ENCODE measurements at regions not wholly inside any gene's neighbourhood (a gene's known extent, or its start where the extent isn't known, plus 50 kb on each side); places are given as distances from the start of the nearest gene placed in this dataset.

GRCh38 chr7:113562801-113563200 is 356.0 kb downstream of the PPP1R3A start (continued):
- TF ChIP-seq PRDM15 (CRISPR knock-in tag; IDR thresholded peaks at IDR 0.05) (no peak), SOX15 (CRISPR knock-in tag; IDR thresholded peaks at IDR 0.05) (no peak), CBFB (CRISPR knock-in tag; IDR thresholded peaks at IDR 0.05; ENCODE audit: low read depth) (no peak), NFE2L1 (CRISPR knock-in tag; IDR thresholded peaks at IDR 0.05) (no peak), JAZF1 (CRISPR knock-in tag; IDR thresholded peaks at IDR 0.05) (no peak), ERG (CRISPR knock-in tag; IDR thresholded peaks at IDR 0.05) (no peak)

GRCh38 chr7:113562242-113562641 is 356.6 kb downstream of the PPP1R3A start:
- ChIA-PET POLR2A (no interaction called here), CTCF (no interaction called here)
- DNase-seq (ENCODE audit: low spot score) = no peak
- no peak for ATAC-seq
- Mint-ChIP-seq H3K36me3 (no peaks in the 10 kb centered on the region), H3K9me3 (no peaks in the 10 kb centered on the region), H3K4me3 (no peak overlapping the region), H3K27ac (no peak overlapping the region), H3K27me3 (ENCODE audit: low read depth) (peaks cover 63% of the 10 kb centered on the region), H3K4me1 (peaks cover 3% of the 10 kb centered on the region; the same call in 1 of the 2 replicates)
- TF ChIP-seq NR2C2 (CRISPR knock-in tag; IDR thresholded peaks at IDR 0.05) = no peak
- TF ChIP-seq E2F4 (CRISPR knock-in tag; IDR thresholded peaks at IDR 0.05; ENCODE audit: borderline replicate concordance, low read depth) = no peak
- TF ChIP-seq JUN (CRISPR knock-in tag; IDR thresholded peaks at IDR 0.05) = no peak
- no peak for TF ChIP-seq TEAD1 (CRISPR knock-in tag; IDR thresholded peaks at IDR 0.05)
- no peak for TF ChIP-seq ESRRA (CRISPR knock-in tag; IDR thresholded peaks at IDR 0.05; ENCODE audit: borderline replicate concordance)
- TF ChIP-seq ETV6 (CRISPR knock-in tag; IDR thresholded peaks at IDR 0.05) = no peak
- no peak for TF ChIP-seq ZNF423 (CRISPR knock-in tag; IDR thresholded peaks at IDR 0.05)

- ATAC-seq = no peak
- peaks cover 3% of the 10 kb centered on the region; the same call in 1 of the 2 replicates for H3K4me1 Mint-ChIP-seq
- ChIA-PET POLR2A (no interaction called here), CTCF (no interaction called here)
- no peak overlapping the region for H3K4me3 Mint-ChIP-seq
- H3K36me3 Mint-ChIP-seq = no peaks in the 10 kb centered on the region
- H3K27me3 Mint-ChIP-seq (ENCODE audit: low read depth) = peaks cover 57% of the 10 kb centered on the region
- H3K27ac Mint-ChIP-seq = no peak overlapping the region
- DNase-seq (ENCODE audit: low spot score) = no peak
- no peaks in the 10 kb centered on the region for H3K9me3 Mint-ChIP-seq
- no peak for TF ChIP-seq KAT7 (CRISPR knock-in tag; IDR thresholded peaks at IDR 0.05; ENCODE audit: borderline replicate concordance)
- no peak for TF ChIP-seq JUN (CRISPR knock-in tag; IDR thresholded peaks at IDR 0.05)
- TF ChIP-seq NR1H2 (CRISPR knock-in tag; IDR thresholded peaks at IDR 0.05) = no peak
- no peak for TF ChIP-seq ETV6 (CRISPR knock-in tag; IDR thresholded peaks at IDR 0.05)
- TF ChIP-seq SP1 (CRISPR knock-in tag; conservative IDR thresholded peaks at IDR 0.05) = no peak
- no peak for TF ChIP-seq EMX1 (CRISPR knock-in tag; IDR thresholded peaks at IDR 0.05)
- TF ChIP-seq ZNF232 (CRISPR knock-in tag; IDR thresholded peaks at IDR 0.05) = no peak
- no peak for TF ChIP-seq ZBTB43 (CRISPR knock-in tag; IDR thresholded peaks at IDR 0.05)
- no peak for TF ChIP-seq GRHL2 (CRISPR knock-in tag; IDR thresholded peaks at IDR 0.05; ENCODE audit: insufficient replicate concordance, severe bottlenecking)
- no peak for TF ChIP-seq CTCF (IDR thresholded peaks at IDR 0.05)
- TF ChIP-seq CBFB (CRISPR knock-in tag; IDR thresholded peaks at IDR 0.05; ENCODE audit: low read depth) = no peak
- no peak for TF ChIP-seq HMGA2 (CRISPR knock-in tag; IDR thresholded peaks at IDR 0.05)
- no peak for TF ChIP-seq MXD4 (CRISPR knock-in tag; IDR thresholded peaks at IDR 0.05; ENCODE audit: borderline replicate concordance)
- TF ChIP-seq TEAD4 (CRISPR knock-in tag; IDR thresholded peaks at IDR 0.05) = no peak
- TF ChIP-seq ZNF138 (CRISPR knock-in tag; conservative IDR thresholded peaks at IDR 0.05) = no peak
- no peak for TF ChIP-seq ATF6 (CRISPR knock-in tag; IDR thresholded peaks at IDR 0.05)
Measured at GRCh38 chr7:113561446-113561845, 357.4 kb downstream of the PPP1R3A start.

Measured in WTC11 (cell line).